ENCODE measurements at regions not wholly inside any gene's neighbourhood (a gene's known extent, or its start where the extent isn't known, plus 50 kb on each side); places are given as distances from the start of the nearest gene placed in this dataset.

GRCh38 chr4:60637976-60638375 lies 562.1 kb upstream of the ADGRL3 start (continued):
- no peak for TF ChIP-seq ETS1 (IDR thresholded peaks at IDR 0.05)
- no peak for TF ChIP-seq EZH2 (IDR thresholded peaks at IDR 0.05; ENCODE audit: low read depth, unreplicated experiment)
- TF ChIP-seq JUNB (IDR thresholded peaks at IDR 0.05; ENCODE audit: unreplicated experiment) = no peak
- TF ChIP-seq ZNF331 (CRISPR knock-in tag; IDR thresholded peaks at IDR 0.05; ENCODE audit: low read depth) = no peak
- no peak for TF ChIP-seq POLR2AphosphoS5 (IDR thresholded peaks at IDR 0.05; ENCODE audit: low read depth)

GRCh38 chr4:60648774-60649173 lies 551.4 kb upstream of the ADGRL3 start:
- ATAC-seq = no peak
- Histone ChIP-seq H4K20me1 (replicated peaks; ENCODE audit: insufficient read depth) (no peaks in the 10 kb centered on the region), H3K27ac (ENCODE audit: low read depth) (no peak overlapping the region), H3F3A (replicated peaks; ENCODE audit: low read depth) (no peaks in the 10 kb centered on the region), H3K79me2 (replicated peaks; ENCODE audit: insufficient read depth) (no peaks in the 10 kb centered on the region), H3K27me3 (ENCODE audit: insufficient read depth) (no peaks in the 10 kb centered on the region), H3K4me1 (ENCODE audit: insufficient read depth) (no peaks in the 10 kb centered on the region), H3K9me2 (ENCODE audit: insufficient read depth) (no peaks in the 10 kb centered on the region), H3K4me2 (no peak overlapping the region), H2AFZ (no peak overlapping the region), H3K4me3 (no peak overlapping the region), H3K36me3 (ENCODE audit: insufficient read depth) (0 out of 2 replicates have a peak, but pooled peaks cover 3% of the 10 kb centered on the region)
- H3K4me3 Mint-ChIP-seq = no peak overlapping the region
- no peaks in the 10 kb centered on the region for H3K27me3 Mint-ChIP-seq (ENCODE audit: insufficient read depth, low read depth, poor library complexity)
- H3K4me1 Mint-ChIP-seq = no peaks in the 10 kb centered on the region
- no peak for DNase-seq (ENCODE audit: low spot score)
- no peak overlapping the region for H3K27ac Mint-ChIP-seq
- peaks cover 7% of the 10 kb centered on the region; the same call in 1 of the 3 replicates for H3K9me3 Mint-ChIP-seq
- no peak for TF ChIP-seq CREB1 (CRISPR knock-in tag; IDR thresholded peaks at IDR 0.05; ENCODE audit: low read depth)
- TF ChIP-seq REST (IDR thresholded peaks at IDR 0.05; ENCODE audit: unreplicated experiment) = no peak
- no peak for TF ChIP-seq POLR2AphosphoS5 (IDR thresholded peaks at IDR 0.05; ENCODE audit: low read depth)
- no peak for TF ChIP-seq EZH2phosphoT487 (IDR thresholded peaks at IDR 0.05; ENCODE audit: unreplicated experiment)
- no peak for TF ChIP-seq NANOG (IDR thresholded peaks at IDR 0.05; ENCODE audit: borderline replicate concordance)
- no peak for TF ChIP-seq ZNF331 (CRISPR knock-in tag; IDR thresholded peaks at IDR 0.05; ENCODE audit: low read depth)
- TF ChIP-seq ETS1 (IDR thresholded peaks at IDR 0.05) = no peak
- no peak for TF ChIP-seq ZNF462 (CRISPR knock-in tag; IDR thresholded peaks at IDR 0.05)
- H3K36me3 Mint-ChIP-seq (ENCODE audit: low read depth) = no peaks in the 10 kb centered on the region
